ENCODE measurements at regions not wholly inside any gene's neighbourhood (a gene's known extent, or its start where the extent isn't known, plus 50 kb on each side); places are given as distances from the start of the nearest gene placed in this dataset.

GRCh38 chr16:85394456-85395206 is 218.5 kb upstream of the GSE1 start:
- peak; percentile 32 to 68 for DNase-seq

GRCh38 chr16:85395207-85395912 is 217.8 kb upstream of the GSE1 start:
- peak; percentile 70 to 73 for DNase-seq

- DNase-seq: peak in 1 of 2 experiments; percentile 41
Measured at GRCh38 chr16:85395913-85396878, 216.9 kb upstream of the GSE1 start.

- DNase-seq: peak in 1 of 2 experiments; percentile 76
Measured at GRCh38 chr16:85396879-85397871, 215.9 kb upstream of the GSE1 start.

- no peak for DNase-seq
Measured at GRCh38 chr16:85398050-85398451, 215.1 kb upstream of the GSE1 start.

- DNase-seq: no peak
Measured at GRCh38 chr16:85398688-85399582, 214.2 kb upstream of the GSE1 start.

- DNase-seq: no peak
Measured at GRCh38 chr16:85399583-85400284, 213.4 kb upstream of the GSE1 start.

- DNase-seq: no peak
Measured at GRCh38 chr16:85400305-85401205, 212.6 kb upstream of the GSE1 start.

- DNase-seq: no peak
Measured at GRCh38 chr16:85401370-85401916, 211.7 kb upstream of the GSE1 start.

- DNase-seq: no peak
Measured at GRCh38 chr16:85401917-85402766, 211.0 kb upstream of the GSE1 start.

GRCh38 chr16:85402910-85403692 is 210.0 kb upstream of the GSE1 start:
- DNase-seq: no peak

GRCh38 chr16:85403693-85404092 is 209.4 kb upstream of the GSE1 start:
- no peak for DNase-seq

GRCh38 chr16:85412911-85413520 is 200.1 kb upstream of the GSE1 start:
- DNase-seq: no peak

- no peak for DNase-seq
Measured at GRCh38 chr16:85413691-85414663, 199.1 kb upstream of the GSE1 start.
